SK-N-SH treated with all-trans-retinoic acid at 6 μM for 48 hours (cell line): ENCODE measurements at regions not wholly inside any gene's neighbourhood (a gene's known extent, or its start where the extent isn't known, plus 50 kb on each side); places are given as distances from the start of the nearest gene placed in this dataset.

Experiments used
- GLIS3 ChIP-seq: fragments of 250-450 bp; sonication (Bioruptor Pico); IDR thresholded peaks from 2 replicates; pipeline ENCODE4 v1.5.0; 2020; ENCODE audit warnings: mild to moderate bottlenecking, moderate library complexity
- ZFP3 ChIP-seq: fragments of 250-450 bp; sonication (Bioruptor Pico); IDR thresholded peaks from 2 replicates; pipeline ENCODE4 v1.5.0; 2020; ENCODE audit warnings: mild to moderate bottlenecking, moderate library complexity
- TF ChIP-seq, protein P1 (sequence below): fragments of 250-450 bp; sonication (Bioruptor Pico); IDR thresholded peaks from 2 replicates; pipeline ENCODE4 v1.5.0; 2020; ENCODE audit warnings: mild to moderate bottlenecking, moderate library complexity

DNA sequence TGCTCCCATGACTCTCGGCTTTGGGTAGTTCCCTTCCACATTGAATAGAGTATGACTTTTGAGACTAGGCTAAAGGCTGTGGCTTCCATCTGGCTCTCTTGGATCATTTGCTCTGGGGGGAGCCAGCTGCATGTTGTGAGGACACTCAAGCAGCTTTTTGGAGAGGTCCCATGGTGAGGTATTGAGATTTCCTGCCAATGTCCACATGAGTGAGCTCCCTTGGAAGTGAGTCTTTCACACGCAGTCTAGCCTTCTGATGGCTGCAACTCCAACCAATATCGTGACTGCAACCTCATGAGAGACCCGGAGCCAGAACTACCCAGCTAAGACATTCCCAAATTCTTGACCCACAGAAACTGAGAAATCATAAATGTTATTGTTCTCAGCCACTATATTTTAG is 127.7 kb upstream of the KAZN start:
- TF ChIP-seq ZFP3 (CRISPR knock-in tag) (no peak), GLIS3 (no peak)
- TF ChIP-seq, protein P1, sequence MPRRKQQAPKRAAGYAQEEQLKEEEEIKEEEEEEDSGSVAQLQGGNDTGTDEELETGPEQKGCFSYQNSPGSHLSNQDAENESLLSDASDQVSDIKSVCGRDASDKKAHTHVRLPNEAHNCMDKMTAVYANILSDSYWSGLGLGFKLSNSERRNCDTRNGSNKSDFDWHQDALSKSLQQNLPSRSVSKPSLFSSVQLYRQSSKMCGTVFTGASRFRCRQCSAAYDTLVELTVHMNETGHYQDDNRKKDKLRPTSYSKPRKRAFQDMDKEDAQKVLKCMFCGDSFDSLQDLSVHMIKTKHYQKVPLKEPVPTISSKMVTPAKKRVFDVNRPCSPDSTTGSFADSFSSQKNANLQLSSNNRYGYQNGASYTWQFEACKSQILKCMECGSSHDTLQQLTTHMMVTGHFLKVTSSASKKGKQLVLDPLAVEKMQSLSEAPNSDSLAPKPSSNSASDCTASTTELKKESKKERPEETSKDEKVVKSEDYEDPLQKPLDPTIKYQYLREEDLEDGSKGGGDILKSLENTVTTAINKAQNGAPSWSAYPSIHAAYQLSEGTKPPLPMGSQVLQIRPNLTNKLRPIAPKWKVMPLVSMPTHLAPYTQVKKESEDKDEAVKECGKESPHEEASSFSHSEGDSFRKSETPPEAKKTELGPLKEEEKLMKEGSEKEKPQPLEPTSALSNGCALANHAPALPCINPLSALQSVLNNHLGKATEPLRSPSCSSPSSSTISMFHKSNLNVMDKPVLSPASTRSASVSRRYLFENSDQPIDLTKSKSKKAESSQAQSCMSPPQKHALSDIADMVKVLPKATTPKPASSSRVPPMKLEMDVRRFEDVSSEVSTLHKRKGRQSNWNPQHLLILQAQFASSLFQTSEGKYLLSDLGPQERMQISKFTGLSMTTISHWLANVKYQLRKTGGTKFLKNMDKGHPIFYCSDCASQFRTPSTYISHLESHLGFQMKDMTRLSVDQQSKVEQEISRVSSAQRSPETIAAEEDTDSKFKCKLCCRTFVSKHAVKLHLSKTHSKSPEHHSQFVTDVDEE (CRISPR knock-in tag) = no peak
